GM03348 (cell line): ENCODE measurements at regions not wholly inside any gene's neighbourhood (a gene's known extent, or its start where the extent isn't known, plus 50 kb on each side); places are given as distances from the start of the nearest gene placed in this dataset.
A peak's percentile ranks its signal among the peaks of the same experiment; 100 is the strongest.

Experiments
- DNase-seq: peaks from one replicate; pipeline ENCODE4 v3.0.0; 2012; ENCODE audit warnings: low spot score

- no peak for DNase-seq
Measured at GRCh38 chr6:87995461-87995860, 52.2 kb upstream of the SPACA1 start.

GRCh38 chr6:87993356-87993755, 54.3 kb upstream of the SPACA1 start:
- DNase-seq = no peak

- no peak for DNase-seq
Measured at GRCh38 chr6:87990871-87991270, 56.8 kb upstream of the SPACA1 start.

- DNase-seq = no peak
Measured at GRCh38 chr6:87982134-87982533, 65.5 kb upstream of the SPACA1 start.

- DNase-seq = no peak
Measured at GRCh38 chr6:87979737-87980136, 67.9 kb upstream of the SPACA1 start.

GRCh38 chr6:87976616-87977015, 71.0 kb upstream of the SPACA1 start:
- no peak for DNase-seq

GRCh38 chr6:87975561-87975960, 72.1 kb upstream of the SPACA1 start:
- no peak for DNase-seq

GRCh38 chr6:87972279-87972678, 75.4 kb upstream of the SPACA1 start:
- no peak for DNase-seq

- DNase-seq = no peak
Measured at GRCh38 chr6:87971605-87972262, 75.9 kb upstream of the SPACA1 start.

- peak; percentile 25 for DNase-seq
Measured at GRCh38 chr6:87968435-87969278, 79.0 kb upstream of the SPACA1 start.

- DNase-seq = no peak
Measured at GRCh38 chr6:87965806-87966205, 81.8 kb upstream of the SPACA1 start.

- DNase-seq = no peak
Measured at GRCh38 chr6:87959083-87959482, 88.6 kb upstream of the SPACA1 start.

GRCh38 chr6:87951751-87952150, 95.9 kb upstream of the SPACA1 start:
- no peak for DNase-seq

GRCh38 chr6:87950614-87951013, 97.0 kb upstream of the SPACA1 start:
- no peak for DNase-seq

- no peak for DNase-seq
Measured at GRCh38 chr6:87949194-87949593, 98.4 kb upstream of the SPACA1 start.

GRCh38 chr6:87946669-87947068, 101.0 kb upstream of the SPACA1 start:
- DNase-seq = no peak

GRCh38 chr6:87945966-87946365, 101.7 kb upstream of the SPACA1 start:
- DNase-seq = peak; percentile 20

GRCh38 chr6:87945181-87945580, 102.5 kb upstream of the SPACA1 start:
- no peak for DNase-seq

GRCh38 chr6:87944541-87944954, 103.1 kb upstream of the SPACA1 start:
- DNase-seq = peak; percentile 83

- DNase-seq = no peak
Measured at GRCh38 chr6:87943191-87943590, 104.5 kb upstream of the SPACA1 start.

GRCh38 chr6:87941556-87942358, 105.9 kb upstream of the SPACA1 start:
- DNase-seq = no peak

GRCh38 chr6:87939776-87940175, 107.9 kb upstream of the SPACA1 start:
- no peak for DNase-seq

GRCh38 chr6:87938287-87938686, 109.4 kb upstream of the SPACA1 start:
- no peak for DNase-seq
